ENCODE measurements at regions not wholly inside any gene's neighbourhood (a gene's known extent, or its start where the extent isn't known, plus 50 kb on each side); places are given as distances from the start of the nearest gene placed in this dataset.

DNA sequence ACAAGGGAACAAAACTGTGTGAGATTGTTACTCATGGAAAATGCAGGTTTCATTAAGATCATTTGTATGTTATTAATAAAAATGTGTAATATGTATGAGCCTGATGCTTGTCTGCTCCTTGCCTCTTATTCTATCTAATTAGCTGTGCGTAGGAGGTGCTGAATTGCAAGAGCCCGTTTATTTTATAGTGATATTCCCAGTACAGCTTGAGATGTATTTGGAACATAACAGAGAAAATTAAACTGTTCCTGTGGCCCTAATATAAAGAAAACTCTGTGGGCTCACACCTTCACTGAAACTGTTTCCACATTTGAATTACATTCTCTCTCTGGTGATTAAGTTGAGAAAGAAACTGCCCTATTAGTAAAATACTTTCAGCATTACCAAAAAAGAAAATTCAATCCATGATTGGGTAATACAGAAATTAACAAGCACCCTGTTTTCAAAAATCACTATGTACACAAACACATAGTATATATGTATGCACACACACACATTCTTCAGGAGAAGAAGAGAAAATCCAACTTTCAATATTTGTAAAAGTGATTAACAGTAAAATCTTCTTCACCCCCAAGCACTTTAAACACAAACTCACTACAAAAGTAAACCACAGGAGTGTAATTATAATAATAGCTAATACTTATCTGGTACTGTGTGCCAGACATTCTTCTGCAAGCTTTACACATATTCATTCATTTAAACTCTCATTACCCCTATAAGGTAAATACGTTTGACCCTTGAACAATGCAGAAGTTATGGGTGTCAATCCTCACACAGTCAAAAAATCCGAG is 233.2 kb downstream of the PHLDA1 start (continued):
- TF ChIP-seq, protein P1, sequence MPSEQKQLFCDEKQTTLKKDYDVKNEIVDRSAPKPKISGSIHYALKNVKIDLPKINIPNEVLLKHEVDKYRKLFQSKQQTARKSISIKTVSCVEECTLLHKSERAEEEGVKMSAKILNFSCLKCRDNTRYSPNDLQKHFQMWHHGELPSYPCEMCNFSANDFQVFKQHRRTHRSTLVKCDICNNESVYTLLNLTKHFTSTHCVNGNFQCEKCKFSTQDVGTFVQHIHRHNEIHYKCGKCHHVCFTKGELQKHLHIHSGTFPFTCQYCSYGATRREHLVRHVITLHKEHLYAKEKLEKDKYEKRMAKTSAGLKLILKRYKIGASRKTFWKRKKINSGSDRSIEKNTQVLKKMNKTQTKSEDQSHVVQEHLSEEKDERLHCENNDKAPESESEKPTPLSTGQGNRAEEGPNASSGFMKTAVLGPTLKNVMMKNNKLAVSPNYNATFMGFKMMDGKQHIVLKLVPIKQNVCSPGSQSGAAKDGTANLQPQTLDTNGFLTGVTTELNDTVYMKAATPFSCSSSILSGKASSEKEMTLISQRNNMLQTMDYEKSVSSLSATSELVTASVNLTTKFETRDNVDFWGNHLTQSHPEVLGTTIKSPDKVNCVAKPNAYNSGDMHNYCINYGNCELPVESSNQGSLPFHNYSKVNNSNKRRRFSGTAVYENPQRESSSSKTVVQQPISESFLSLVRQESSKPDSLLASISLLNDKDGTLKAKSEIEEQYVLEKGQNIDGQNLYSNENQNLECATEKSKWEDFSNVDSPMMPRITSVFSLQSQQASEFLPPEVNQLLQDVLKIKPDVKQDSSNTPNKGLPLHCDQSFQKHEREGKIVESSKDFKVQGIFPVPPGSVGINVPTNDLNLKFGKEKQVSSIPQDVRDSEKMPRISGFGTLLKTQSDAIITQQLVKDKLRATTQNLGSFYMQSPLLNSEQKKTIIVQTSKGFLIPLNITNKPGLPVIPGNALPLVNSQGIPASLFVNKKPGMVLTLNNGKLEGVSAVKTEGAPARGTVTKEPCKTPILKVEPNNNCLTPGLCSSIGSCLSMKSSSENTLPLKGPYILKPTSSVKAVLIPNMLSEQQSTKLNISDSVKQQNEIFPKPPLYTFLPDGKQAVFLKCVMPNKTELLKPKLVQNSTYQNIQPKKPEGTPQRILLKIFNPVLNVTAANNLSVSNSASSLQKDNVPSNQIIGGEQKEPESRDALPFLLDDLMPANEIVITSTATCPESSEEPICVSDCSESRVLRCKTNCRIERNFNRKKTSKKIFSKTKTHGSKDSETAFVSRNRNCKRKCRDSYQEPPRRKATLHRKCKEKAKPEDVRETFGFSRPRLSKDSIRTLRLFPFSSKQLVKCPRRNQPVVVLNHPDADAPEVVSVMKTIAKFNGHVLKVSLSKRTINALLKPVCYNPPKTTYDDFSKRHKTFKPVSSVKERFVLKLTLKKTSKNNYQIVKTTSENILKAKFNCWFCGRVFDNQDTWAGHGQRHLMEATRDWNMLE (tag by site-specific recombination; conservative IDR thresholded peaks at IDR 0.05; ENCODE audit: low read depth): no peak
- TF ChIP-seq RBAK (tag by site-specific recombination; IDR thresholded peaks at IDR 0.05): no peak
- no peak for TF ChIP-seq ZNF585B (tag by site-specific recombination; IDR thresholded peaks at IDR 0.05)
- TF ChIP-seq ZBTB21 (tag by site-specific recombination; IDR thresholded peaks at IDR 0.05): no peak
- no peak for TF ChIP-seq ZNF311 (tag by site-specific recombination; IDR thresholded peaks at IDR 0.05; ENCODE audit: borderline replicate concordance)
- no peak for TF ChIP-seq ZNF660 (tag by site-specific recombination; IDR thresholded peaks at IDR 0.05)

DNA sequence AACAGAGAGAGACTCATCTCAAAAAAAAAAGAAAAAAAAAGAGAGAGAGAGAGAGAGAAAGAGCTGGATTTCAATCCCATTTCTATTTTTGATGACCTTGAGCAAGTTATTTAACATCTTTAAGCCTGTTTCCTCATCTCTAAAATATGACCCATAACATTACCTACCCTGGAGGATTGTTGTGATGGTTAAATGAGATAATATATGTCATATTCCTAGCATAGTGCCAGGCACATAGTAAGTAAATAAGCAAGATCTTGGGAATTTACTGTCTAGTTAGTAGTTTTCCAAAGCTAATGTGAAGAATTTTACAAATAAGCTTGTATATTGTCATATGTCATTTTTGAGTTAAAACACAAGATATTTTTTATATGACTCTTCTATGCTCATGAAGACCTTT is 236.5 kb downstream of the PHLDA1 start:
- TF ChIP-seq ZNF121 (tag by site-specific recombination; IDR thresholded peaks at IDR 0.05) (no peak), ZNF664 (tag by site-specific recombination; IDR thresholded peaks at IDR 0.05) (peak; percentile 78; the same call in 1 of the 2 replicates)
- no peaks in the 10 kb centered on the region for H3K9me3 ChIP-seq (ENCODE audit: control insufficient read depth, insufficient read depth, low read depth, low read length)
- H3K36me3 ChIP-seq (ENCODE audit: control insufficient read depth in 2 of 2, insufficient read depth in 1 of 2, low read length in 2 of 2): no peaks in the 10 kb centered on the region
- CTCF ChIA-PET: no interaction called here
- H3K27ac ChIP-seq (ENCODE audit: extremely low read depth, low read depth, low read length): no peak overlapping the region
- POLR2A ChIA-PET: no interaction called here
- no peaks in the 10 kb centered on the region for H3K4me1 ChIP-seq (ENCODE audit: control insufficient read depth, insufficient read depth, low read length)
- H3K4me3 ChIP-seq (ENCODE audit: low read depth, low read length): no peak overlapping the region

DNA sequence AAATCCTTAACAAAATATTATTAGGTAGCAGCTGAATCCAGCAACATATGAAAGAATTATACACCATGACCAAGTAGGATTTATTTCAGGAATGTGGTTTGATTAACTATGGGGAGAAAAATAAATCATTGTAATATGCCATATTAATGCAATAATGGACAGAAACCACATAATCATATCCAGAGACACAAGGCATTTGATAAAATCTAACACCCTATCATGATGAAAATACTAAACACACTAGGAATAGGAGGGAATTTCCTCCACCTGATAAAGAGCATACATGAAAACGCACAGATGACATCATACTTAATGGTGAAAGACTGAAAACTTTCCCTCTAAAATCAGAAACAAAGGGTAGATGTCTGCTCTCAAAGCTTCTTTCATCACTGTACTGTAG is 238.9 kb downstream of the PHLDA1 start:
- ChIA-PET POLR2A (interaction anchor here (0.7 kb wide), 1 partner anchor 115 kb away, joined by 3 read pairs; no protein-coding TSS in a partner anchor), CTCF (interaction anchor here (0.6 kb wide), 1 partner anchor 238 kb away, joined by 3 read pairs; no protein-coding TSS in a partner anchor)

DNA sequence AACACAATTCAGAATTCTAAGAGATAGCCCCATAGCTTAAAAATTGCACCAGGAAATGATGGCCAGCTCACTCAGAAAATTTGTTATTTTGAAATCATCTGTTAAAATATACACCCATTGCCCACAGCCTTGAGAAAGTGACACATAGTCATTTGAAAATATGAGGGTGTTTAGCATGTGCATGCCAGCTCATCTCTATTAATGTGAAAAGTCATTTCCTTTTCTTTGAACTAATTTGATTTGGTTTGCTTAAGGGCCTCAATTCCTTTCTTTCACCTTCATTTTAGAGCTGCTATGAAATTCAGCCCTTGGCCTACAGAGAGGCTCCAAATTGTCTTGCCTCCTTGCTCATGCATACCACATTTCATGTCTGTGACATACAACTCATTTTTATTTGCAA is 241.4 kb downstream of the PHLDA1 start:
- CTCF ChIA-PET: interaction anchor here (0.6 kb wide), 1 partner anchor 408 kb away, joined by 3 read pairs; no protein-coding TSS in a partner anchor
- no peaks in the 10 kb centered on the region for H3K36me3 ChIP-seq (ENCODE audit: control insufficient read depth in 2 of 2, insufficient read depth in 1 of 2, low read length in 2 of 2)
- POLR2A ChIA-PET: no interaction called here
- no peaks in the 10 kb centered on the region for H3K4me1 ChIP-seq (ENCODE audit: control insufficient read depth, insufficient read depth, low read length)
- H3K27ac ChIP-seq (ENCODE audit: extremely low read depth, low read depth, low read length): no peak overlapping the region
- no peaks in the 10 kb centered on the region for H3K9me3 ChIP-seq (ENCODE audit: control insufficient read depth, insufficient read depth, low read depth, low read length)
- no peak overlapping the region for H3K4me3 ChIP-seq (ENCODE audit: low read depth, low read length)
- TF ChIP-seq KLF9 (tag by site-specific recombination; IDR thresholded peaks at IDR 0.05; ENCODE audit: low read depth): no peak
- TF ChIP-seq, protein P2, sequence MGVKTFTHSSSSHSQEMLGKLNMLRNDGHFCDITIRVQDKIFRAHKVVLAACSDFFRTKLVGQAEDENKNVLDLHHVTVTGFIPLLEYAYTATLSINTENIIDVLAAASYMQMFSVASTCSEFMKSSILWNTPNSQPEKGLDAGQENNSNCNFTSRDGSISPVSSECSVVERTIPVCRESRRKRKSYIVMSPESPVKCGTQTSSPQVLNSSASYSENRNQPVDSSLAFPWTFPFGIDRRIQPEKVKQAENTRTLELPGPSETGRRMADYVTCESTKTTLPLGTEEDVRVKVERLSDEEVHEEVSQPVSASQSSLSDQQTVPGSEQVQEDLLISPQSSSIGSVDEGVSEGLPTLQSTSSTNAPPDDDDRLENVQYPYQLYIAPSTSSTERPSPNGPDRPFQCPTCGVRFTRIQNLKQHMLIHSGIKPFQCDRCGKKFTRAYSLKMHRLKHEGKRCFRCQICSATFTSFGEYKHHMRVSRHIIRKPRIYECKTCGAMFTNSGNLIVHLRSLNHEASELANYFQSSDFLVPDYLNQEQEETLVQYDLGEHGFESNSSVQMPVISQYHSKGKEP (tag by site-specific recombination; IDR thresholded peaks at IDR 0.05): no peak
- no peak for TF ChIP-seq ZNF558 (tag by site-specific recombination; IDR thresholded peaks at IDR 0.05)
- TF ChIP-seq, protein P3, sequence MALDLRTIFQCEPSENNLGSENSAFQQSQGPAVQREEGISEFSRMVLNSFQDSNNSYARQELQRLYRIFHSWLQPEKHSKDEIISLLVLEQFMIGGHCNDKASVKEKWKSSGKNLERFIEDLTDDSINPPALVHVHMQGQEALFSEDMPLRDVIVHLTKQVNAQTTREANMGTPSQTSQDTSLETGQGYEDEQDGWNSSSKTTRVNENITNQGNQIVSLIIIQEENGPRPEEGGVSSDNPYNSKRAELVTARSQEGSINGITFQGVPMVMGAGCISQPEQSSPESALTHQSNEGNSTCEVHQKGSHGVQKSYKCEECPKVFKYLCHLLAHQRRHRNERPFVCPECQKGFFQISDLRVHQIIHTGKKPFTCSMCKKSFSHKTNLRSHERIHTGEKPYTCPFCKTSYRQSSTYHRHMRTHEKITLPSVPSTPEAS (tag by site-specific recombination; IDR thresholded peaks at IDR 0.05): no peak
- TF ChIP-seq ZNF701 (tag by site-specific recombination; IDR thresholded peaks at IDR 0.05): no peak
- no peak for TF ChIP-seq GLIS2 (tag by site-specific recombination; IDR thresholded peaks at IDR 0.05)
- no peak for TF ChIP-seq ZNF292 (tag by site-specific recombination; IDR thresholded peaks at IDR 0.05; ENCODE audit: borderline replicate concordance, low read depth)
- TF ChIP-seq ZBTB7A (tag by site-specific recombination; IDR thresholded peaks at IDR 0.05; ENCODE audit: low read depth): no peak
- TF ChIP-seq ZSCAN30 (tag by site-specific recombination; IDR thresholded peaks at IDR 0.05): no peak

More for the DNA sequence above, 238.9 kb downstream of the PHLDA1 start:
- TF ChIP-seq, protein P4, sequence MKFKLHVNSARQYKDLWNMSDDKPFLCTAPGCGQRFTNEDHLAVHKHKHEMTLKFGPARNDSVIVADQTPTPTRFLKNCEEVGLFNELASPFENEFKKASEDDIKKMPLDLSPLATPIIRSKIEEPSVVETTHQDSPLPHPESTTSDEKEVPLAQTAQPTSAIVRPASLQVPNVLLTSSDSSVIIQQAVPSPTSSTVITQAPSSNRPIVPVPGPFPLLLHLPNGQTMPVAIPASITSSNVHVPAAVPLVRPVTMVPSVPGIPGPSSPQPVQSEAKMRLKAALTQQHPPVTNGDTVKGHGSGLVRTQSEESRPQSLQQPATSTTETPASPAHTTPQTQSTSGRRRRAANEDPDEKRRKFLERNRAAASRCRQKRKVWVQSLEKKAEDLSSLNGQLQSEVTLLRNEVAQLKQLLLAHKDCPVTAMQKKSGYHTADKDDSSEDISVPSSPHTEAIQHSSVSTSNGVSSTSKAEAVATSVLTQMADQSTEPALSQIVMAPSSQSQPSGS (tag by site-specific recombination; IDR thresholded peaks at IDR 0.05; ENCODE audit: low read depth): peak; percentile 86
- TF ChIP-seq ZNF155 (tag by site-specific recombination; IDR thresholded peaks at IDR 0.05) (no peak), ZNF530 (tag by site-specific recombination; IDR thresholded peaks at IDR 0.05; ENCODE audit: low read depth) (no peak), FEZF1 (tag by site-specific recombination; IDR thresholded peaks at IDR 0.05) (peak; percentile 24; the same call in 1 of the 2 replicates), ZNF529 (tag by site-specific recombination; IDR thresholded peaks at IDR 0.05; ENCODE audit: insufficient replicate concordance) (no peak), TCF7L2 (IDR thresholded peaks at IDR 0.05; ENCODE audit: borderline replicate concordance, low read depth, low read length) (no peak)
- H3K4me1 ChIP-seq (ENCODE audit: control insufficient read depth, insufficient read depth, low read length): no peaks in the 10 kb centered on the region
- no peaks in the 10 kb centered on the region for H3K36me3 ChIP-seq (ENCODE audit: control insufficient read depth in 2 of 2, insufficient read depth in 1 of 2, low read length in 2 of 2)
- no peak overlapping the region for H3K4me3 ChIP-seq (ENCODE audit: low read depth, low read length)
- no peaks in the 10 kb centered on the region for H3K9me3 ChIP-seq (ENCODE audit: control insufficient read depth, insufficient read depth, low read depth, low read length)
- H3K27ac ChIP-seq (ENCODE audit: extremely low read depth, low read depth, low read length): no peak overlapping the region
